ENCODE measurements at regions not wholly inside any gene's neighbourhood (a gene's known extent, or its start where the extent isn't known, plus 50 kb on each side); places are given as distances from the start of the nearest gene placed in this dataset.
"Not testable (repeated sequence)": the region's sequence is repeated elsewhere in the genome, so short reads cannot be mapped to it uniquely, and the experiment has no call there.

GRCh38 chr3:23136054-23136453 lies 67.1 kb upstream of the UBE2E2 start:
- Histone ChIP-seq H3K36me3 (no peaks in the 10 kb centered on the region), H3K4me1 (no peaks in the 10 kb centered on the region), H3K4me3 (no peak overlapping the region), H3K9me3 (peaks cover 0 to 5% of the 10 kb centered on the region in 2 donors), H3K27me3 (no peaks in the 10 kb centered on the region), H3K27ac (no peak overlapping the region)
- DNase-seq (no peak), ATAC-seq (no peak)
- TF ChIP-seq CTCF (IDR thresholded peaks at IDR 0.05), result no peak
- intact Hi-C loops (cut with DNase I), result no loop called here

GRCh38 chr3:23144051-23144450 lies 59.1 kb upstream of the UBE2E2 start:
- H3K27me3 ChIP-seq; H3K4me3 ChIP-seq; intact Hi-C loops (cut with DNase I); DNase-seq; H3K9me3 ChIP-seq; H3K4me1 ChIP-seq; H3K36me3 ChIP-seq; ATAC-seq; H3K27ac ChIP-seq: not testable (repeated sequence)

- Histone ChIP-seq H3K4me1 (no peaks in the 10 kb centered on the region), H3K27me3 (no peaks in the 10 kb centered on the region), H3K36me3 (no peaks in the 10 kb centered on the region), H3K9me3 (no peaks in the 10 kb centered on the region), H3K4me3 (no peak overlapping the region), H3K27ac (no peak overlapping the region)
- intact Hi-C loops (cut with DNase I), result no loop called here
- DNase-seq (no peak), ATAC-seq (no peak)
- no peak for TF ChIP-seq CTCF (IDR thresholded peaks at IDR 0.05)
These were observed 57.0 kb upstream of the UBE2E2 start for GRCh38 chr3:23146163-23146562.

GRCh38 chr3:23152989-23153388 lies 50.1 kb upstream of the UBE2E2 start:
- DNase-seq, result no peak
- H3K36me3 ChIP-seq, result no peaks in the 10 kb centered on the region
- no peak for TF ChIP-seq CTCF (IDR thresholded peaks at IDR 0.05)
- peaks cover 0 to 5% of the 10 kb centered on the region in 2 donors for H3K9me3 ChIP-seq
- intact Hi-C loops (cut with DNase I), result no loop called here
- no peaks in the 10 kb centered on the region for H3K27me3 ChIP-seq
- peak; percentile 74 for ATAC-seq
- no peak overlapping the region for H3K4me3 ChIP-seq
- H3K4me1 ChIP-seq, result no peaks in the 10 kb centered on the region
- H3K27ac ChIP-seq, result no peak overlapping the region

All from left lung (tissue), 4 donors.